GF-D8 (cell line): ENCODE measurements at regions not wholly inside any gene's neighbourhood (a gene's known extent, or its start where the extent isn't known, plus 50 kb on each side); places are given as distances from the start of the nearest gene placed in this dataset.

ENCODE experiments used
- DNase-seq: peaks from one replicate; lab custom pipeline; 2025; lab: John Stamatoyannopoulos, UW

DNA sequence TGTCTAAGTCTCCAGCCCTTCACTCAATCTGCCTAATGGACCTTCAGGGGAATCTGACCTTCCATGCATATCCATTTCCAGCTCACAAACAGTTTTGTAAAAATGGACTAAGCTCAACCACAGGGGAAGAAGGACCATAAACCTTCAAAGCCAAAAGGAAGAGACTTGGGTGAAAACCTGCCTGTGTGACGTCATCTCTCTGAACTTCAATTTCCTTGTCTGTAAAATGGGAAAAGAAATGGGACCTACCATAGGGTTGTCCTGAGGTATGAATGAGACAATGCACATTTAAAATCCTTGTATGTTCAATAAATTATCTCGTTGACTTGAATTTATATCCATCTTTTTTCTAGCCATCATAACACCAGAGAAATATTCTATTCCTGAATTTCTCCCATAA lies 370.7 kb downstream of the INSC start:
- DNase-seq: no peak

DNA sequence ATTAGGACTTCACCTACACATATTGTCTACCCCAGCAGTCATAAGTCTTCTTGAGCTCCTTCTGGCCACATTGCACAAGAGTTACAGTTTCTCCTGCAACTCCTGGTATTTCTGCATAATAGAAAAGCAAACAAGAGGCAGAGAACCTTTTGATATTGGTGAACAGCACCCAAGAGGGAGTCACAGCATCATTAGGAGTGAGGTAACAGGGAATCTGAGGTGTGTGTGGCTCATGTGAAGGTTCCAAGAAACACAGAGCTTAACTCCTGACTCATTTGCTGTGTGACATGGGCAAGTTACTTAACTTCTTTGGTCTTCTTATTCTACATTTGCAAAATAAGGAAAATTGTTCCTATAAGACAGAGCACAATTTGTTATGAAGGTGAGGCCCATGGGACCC lies 374.6 kb downstream of the INSC start:
- DNase-seq: no peak

DNA sequence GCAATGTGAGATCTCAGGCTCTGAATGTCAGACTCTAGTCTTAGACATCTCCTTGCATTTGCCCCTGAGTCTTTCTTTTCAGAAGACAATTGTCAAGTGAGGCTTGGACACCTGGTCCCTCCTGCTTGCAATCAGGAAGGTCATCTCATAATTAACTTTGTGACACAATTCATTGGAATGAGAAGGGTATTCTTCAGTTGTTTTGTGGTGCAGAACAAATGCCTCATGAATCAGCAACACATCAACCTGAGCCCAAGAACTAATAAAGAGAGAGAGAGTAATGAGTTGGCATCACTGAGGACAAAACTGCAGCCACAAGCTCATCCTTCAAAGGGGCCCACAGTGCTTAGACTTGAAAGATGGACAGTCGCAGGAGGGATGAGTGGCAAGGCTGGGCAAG lies 375.8 kb downstream of the INSC start:
- no peak for DNase-seq

DNA sequence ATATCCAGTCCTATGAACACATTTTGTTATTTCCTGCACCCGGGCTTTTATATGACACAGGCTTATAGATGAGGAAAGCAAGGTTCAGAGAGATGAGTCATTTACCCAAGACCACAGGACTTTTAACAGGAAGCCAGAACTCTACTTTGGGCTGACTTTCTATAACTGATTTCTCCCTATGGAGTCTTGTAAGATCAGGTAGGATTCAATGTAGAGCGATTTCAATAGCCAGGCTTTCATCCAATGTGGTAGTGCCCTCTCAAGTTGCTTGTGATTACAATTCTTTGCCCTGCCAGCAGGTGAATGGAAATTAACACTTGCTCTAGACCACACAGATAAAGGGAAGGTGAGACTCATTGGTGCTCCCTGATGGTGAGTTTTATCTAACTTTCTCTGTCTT lies 378.3 kb downstream of the INSC start:
- no peak for DNase-seq

DNA sequence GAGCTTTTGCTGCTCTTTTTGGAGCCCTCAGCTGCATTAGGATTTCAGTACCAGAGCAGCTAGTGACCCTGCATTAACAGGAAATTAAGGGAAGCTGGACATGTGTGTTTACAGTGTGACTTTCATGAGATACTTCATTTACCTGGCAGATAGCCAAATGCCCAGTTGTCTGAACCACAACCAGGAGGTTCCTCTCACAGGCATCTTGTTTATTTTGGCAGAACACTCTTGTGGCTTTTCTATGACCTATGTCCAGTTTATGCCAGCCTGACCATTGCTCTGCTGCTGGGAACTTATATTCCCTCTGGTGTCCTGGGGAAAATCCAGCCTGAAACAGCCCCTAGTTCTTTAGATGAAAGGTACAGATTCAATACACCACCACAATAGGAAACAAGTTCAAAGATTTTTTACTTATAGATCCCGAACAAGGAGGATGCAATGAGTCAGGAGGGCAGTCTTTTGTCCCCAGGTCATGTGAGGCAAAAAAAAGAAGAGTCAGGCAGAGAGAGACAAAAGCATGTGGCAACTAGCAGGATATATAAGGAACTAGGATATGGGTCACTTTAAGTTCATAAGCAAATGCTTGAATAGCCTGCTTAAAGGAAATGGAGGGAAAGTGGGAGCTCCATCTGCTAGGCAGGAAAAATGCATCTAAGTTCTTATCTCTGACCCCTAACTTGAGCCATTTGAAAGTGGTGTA lies 379.3 kb downstream of the INSC start:
- no peak for DNase-seq

DNA sequence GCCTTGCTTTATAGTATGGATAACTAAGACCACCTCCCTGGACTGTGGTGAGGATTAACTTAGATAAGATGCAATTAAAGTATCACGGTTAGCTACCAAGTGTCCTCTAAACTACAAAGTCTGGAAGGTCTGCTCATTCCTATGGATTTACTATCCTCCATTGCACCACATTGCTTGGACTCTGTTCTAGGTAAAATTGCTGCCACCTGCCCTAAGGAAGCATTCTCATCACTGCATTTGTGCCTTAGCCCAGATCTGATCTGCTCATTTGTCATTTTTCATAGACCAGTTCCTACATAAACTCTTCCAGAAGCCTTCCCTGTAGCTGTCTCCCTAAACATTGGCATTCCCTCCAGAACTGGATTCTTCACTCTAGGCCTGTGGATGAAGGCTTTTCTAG lies 380.0 kb downstream of the INSC start:
- no peak for DNase-seq

DNA sequence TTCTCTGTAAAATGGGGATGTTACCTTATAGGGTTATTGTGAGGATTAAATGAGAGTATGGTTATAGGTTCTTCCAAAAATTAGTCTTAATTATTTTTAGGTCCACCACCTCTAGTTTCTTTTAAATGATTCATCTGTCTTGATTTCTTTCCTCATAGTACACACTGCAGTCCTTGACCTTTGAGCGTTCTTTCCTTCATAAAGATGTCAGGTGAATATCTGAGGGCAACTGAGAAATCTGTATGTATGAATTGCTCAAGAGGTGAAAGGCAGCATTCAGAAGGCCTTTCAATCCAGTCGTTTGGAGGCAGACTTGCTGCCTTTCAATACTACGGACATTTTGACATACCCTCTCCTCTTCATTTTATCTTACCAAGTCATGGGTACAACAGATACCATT lies 380.7 kb downstream of the INSC start:
- DNase-seq: no peak

DNA sequence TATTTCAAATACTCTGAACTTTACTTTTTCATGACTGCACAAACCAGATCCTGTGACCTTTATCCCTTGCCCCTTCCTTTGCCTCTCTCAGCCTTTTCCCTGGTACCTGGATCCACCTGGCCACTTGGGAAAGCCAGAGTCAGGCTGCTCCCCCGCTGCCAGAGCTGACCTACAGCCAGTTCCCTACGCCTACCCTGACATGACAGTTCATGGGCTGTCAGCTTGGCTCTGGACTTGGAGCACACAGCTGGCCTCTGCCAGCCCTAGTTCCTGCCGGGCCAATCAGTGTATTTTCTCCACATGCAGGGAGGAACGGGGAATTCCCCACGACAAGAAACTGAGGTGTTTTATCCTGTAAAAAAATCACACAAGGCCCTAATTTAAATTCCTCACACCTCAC lies 382.6 kb downstream of the INSC start:
- no peak for DNase-seq

DNA sequence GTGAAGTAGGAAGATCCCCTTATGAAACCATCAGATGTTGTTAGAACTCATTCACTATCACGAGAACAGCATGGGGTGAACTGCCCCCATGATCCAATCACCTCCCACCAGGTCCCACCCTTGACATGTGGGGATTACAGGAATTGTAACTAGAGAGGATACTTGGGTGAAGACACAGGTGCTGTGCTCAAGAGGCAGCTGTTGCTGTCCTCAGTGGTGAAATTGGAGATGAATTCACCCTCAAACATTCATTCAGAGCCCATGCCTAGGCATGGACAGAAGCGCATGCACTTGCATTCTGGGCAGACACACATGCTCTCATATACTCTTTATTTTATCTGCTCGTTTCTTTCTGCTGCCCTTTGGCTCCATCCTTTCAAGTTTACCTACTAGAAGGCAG lies 385.0 kb downstream of the INSC start:
- DNase-seq: no peak

DNA sequence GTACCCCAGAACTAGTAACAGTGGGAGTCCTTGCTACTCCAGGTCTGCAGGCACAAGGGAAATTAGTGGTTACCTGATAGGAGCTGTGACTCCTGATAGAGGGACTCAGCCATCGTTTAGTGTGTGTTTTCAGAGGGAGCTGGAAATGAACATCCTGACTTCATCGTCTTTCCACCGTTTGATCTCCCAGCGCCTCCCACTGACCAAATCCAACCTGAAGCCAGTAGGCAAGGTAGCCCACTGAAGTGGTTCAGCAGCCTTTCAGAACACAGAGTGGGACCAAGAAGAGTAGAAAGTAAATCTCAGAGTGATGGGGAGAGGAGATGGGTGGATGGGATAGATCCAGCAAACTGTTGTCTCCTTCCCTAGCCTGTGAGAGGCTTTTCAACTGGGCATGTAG lies 385.9 kb downstream of the INSC start:
- DNase-seq: no peak

DNA sequence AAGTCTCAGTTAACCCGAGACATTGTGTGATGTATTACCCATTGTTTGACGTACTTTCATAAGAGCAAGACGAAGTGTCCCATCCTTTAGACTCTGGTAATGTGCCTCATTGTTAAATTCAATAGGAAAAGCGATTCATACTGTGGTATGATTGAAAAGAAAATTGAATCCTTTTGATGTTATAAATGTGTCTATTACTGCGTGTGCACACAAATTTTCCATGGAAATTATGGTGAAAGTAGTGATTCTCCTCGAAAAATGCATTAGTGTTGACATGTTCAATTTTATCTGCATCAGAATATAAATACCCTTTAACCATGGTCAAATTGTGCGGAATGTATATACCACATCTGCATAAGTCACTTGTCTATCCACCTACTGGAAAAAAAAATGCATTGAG lies 386.8 kb downstream of the INSC start:
- no peak for DNase-seq

DNA sequence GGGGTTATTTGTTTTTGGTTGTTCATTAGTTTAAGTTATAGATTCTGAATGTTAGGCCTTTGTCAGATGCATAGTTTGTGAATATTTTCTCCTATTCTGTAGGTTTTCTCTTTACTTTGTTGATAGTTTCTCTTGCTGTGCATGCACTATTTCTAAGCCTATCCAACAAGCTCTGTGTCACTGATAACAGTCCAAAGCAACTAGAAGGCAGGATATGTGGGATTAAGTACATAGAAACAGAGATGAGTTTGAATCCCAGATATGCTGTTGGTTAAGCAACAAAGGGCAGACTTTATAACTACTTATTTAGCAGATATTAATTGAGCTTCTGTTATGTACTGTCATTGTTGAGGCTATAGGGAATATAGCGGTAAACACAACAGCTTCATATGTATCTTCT lies 390.4 kb downstream of the INSC start:
- no peak for DNase-seq

DNA sequence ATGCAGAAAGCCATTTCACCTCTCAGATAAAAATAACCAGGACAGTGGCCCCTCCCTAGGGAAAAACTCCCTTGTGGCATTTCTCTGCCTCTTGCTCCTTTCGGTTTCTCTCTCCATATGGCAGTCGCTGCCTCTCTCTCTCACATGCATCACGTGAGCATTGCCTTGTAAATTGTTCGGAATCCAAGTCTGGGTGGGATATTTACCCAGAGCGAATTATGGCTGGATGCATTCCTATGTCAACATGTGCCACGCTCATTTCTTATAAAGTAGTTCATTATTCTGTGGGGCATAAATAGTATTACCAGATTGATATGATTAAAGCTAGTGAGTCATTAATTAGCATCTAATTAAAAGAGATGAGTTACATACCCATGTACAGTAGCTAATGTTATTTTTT lies 392.9 kb downstream of the INSC start:
- no peak for DNase-seq

DNA sequence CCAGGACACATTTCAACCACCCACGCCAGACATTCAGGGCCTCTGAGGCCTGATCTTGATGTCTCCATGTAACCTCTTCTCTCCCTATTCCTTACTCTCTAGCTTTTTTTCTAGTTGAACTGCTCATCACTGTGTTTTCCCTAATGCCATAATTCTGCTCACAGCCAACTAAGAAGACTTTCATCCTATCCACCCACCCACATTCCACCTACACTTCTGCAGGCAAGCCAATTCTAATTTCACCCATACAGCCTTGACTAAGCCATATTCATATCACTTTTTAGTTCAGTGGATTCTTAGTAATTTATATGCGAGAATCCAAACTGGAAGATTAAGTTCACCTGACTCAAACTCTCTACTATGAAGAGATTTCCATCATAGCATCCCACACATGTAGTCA lies 394.4 kb downstream of the INSC start:
- no peak for DNase-seq

DNA sequence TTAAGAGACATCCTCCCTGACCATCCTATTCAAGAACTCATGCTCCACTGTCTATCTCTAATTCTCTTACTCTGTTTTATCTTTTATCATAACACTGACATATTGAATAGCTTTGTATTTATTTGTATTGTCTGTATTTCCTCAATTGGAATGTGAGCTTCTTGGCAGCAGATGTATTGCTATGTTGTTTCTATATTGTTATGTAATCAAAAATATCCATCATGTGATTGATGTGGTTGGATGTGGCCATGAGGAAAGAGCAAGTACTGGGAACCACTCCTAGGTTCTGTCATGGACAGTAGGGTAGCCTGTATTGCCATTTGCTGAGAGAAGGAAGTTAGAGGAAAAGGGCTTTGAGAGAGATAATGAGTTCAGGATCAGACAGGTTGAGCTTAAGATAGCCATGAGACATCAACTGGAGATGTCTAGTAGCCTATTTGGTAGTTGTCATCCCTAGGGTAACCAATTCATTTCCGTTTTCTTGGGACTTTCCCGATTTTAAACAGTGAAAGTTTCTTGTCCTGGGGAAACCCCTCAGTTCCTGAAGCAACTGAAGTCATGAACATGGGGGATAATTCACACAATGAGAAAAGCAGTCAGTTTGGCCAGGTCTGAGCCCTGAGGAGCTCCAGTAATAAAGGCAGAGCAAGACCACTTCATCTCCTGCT lies 404.5 kb downstream of the INSC start:
- no peak for DNase-seq

DNA sequence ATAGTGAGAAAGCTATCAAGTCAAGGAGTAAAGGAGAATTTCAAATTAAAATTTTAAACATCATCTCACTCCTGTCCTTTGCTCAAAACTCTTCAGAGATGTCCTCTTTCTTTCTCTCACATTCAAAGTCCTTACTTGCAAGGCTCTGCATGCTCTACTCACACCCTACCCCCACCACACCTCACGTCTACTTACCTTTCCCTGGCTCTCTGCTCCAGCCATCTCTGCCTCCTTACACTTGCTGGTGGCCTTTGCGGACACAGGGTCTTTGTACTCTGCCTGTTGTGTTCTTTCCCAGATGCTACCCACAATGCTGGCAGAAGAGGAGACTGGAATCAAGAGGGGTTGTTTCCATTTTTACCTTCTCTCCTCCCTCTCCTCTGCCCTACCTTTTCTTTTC lies 405.2 kb downstream of the INSC start:
- DNase-seq: no peak

DNA sequence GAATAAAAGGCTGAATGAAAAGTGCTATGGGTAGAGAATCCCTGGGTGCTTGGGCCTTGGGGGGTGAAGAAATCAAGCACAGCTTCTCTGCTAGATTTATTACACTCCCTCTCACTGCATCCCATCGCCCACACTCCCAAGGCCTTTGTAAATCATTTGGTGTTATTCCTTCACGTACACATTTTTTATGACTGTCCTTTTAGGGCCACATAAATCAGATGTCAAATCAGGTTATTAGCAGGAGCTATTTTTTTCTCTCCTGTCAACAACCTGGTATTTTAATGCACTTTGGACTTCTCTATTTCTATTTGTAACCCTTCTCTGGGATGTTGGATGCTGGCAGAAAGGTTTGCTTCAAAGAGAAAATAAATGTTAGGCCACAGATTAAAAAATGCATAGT lies 408.8 kb downstream of the INSC start:
- DNase-seq: no peak

DNA sequence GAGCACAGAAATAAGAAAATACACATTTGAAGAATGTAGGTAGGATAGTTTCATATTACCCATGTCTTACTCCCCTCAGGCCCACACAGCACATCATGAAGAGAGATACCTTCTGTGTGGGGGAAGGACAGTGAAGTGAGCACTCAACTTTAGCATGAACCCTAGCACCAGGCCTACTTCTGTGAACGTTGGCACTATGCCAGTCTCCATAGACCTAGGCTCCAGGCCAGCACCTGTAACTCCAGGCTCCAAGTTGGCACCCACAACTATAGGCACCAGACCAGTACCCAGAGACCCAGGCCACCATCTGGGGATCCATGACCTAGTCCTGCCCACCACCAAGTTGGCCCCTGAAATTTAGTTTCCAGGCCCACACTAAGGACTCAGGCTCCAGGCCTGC lies 410.9 kb downstream of the INSC start:
- no peak for DNase-seq

DNA sequence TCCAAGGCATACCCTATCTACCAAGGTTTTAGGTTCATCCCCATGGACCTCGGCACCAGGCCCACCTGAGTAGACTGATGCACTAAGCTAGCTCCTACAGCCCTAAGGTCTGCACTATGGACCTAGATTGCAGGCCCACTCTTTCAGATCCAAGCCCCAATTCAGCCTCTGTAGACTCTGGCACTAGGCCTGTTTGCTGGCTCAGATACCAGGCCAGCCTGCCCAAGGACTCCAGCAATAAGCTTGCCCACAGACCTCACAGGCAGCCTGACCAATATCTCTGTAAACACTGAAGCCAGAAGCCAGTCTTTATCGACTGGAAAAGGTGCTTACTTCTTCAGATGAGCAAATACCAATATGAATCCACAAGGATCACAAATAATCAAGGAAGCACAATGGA lies 411.3 kb downstream of the INSC start:
- DNase-seq: no peak

DNA sequence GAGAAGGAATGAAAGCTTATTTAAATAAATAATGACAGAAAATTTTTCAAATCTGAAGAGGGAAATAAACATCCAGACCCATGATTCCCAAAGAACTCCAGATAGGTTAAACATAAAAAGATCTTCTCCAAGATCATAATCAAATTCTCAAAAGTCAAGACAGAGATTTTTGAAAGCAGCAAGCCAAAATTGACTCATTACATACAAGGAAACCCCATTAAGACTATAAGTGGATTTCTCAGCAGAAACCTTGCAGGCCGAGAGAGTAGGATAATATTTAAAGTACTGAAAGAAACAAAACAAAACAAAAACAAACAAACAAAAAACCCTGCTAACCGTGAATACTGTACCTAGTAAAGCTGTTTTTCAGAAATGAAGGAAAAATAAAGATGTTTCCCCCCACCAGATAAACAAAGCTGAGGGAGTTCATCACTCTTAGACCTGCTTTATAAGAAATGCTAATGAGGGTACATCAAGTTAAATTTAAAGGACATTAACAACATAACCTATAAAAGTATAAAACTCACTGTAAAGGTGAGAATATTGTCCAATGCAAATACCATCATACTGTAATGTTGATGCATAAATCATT lies 412.2 kb downstream of the INSC start:
- no peak for DNase-seq

DNA sequence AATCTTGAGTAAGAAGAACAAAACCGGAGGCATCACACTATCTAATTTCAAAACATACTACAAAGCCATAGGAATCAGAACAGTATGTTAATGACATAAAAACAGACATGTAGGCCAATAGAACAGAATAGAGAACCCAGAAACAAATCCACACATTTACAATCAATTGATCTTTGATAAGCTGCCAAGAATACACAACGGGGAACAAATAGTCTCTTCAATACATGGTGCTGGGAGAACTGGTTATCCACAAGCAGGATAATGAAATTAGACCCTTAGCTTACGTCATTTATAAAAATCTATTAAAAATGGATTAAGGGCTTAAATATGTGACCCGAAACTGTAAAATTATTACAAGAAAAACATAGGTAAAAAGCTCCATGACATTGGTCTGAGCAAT lies 417.7 kb downstream of the INSC start:
- DNase-seq: no peak

DNA sequence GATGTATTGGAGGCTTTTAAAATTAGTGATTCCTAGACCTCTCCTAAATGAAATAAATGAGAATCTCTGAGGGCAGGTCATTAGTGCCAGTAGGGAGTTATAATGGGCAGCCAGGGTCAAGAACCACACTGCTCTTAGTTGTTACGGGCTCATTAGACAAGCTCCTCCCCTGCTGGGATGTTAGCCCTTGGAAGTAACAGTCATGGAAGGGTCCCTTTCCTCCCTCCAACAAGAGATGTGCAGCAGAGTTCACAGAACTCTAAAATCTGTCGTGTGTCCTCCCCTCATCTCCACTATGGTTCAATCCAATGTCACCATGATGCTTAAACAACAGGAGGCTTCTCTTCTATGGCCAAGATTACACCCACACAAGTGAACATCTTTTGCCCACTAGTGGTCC lies 419.5 kb downstream of the INSC start:
- no peak for DNase-seq

DNA sequence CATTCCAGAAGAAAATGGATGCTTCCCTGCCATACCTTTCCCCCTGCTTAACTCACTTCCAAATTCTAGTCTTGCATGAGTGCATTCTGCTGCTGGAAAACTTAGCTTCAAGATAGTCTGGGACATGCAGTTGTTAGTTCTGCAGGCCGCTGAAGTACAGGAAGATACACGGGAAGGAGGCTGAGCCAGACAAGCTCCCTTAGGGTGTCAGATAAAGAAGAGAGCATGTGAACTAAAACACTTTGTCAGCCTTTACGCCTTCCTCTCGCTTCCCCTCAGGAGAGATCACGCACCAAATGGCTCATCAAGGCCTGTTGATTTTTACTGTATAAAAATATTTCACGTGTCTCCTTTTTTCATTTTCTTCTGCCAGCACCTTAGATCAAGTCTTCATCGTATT lies 420.7 kb downstream of the INSC start:
- no peak for DNase-seq

DNA sequence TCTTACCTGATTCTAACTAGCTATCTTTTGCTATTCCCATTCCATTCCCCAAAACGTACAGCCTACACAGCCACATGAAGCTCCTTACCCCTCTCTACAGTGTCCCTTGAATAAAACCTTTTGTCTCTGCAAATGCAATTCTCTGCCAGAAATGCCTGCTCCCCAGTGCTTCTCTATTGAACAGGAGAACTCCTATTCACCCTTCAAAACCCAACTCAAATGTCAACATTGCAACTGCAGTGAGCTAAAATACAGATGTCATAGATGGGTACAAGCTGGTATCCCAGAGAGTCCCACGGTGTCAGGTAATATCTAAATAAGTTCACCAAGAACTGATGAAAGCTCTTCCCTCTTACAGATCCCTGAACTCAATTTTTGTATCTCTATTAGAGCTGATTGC lies 421.7 kb downstream of the INSC start:
- no peak for DNase-seq
